Right atrium auricular region (tissue), 2 donors: ENCODE measurements at regions not wholly inside any gene's neighbourhood (a gene's known extent, or its start where the extent isn't known, plus 50 kb on each side); places are given as distances from the start of the nearest gene placed in this dataset.

ENCODE experiments used
- DNase-seq: peaks from one replicate; pipeline ENCODE4 v3.0.0-alpha.2; 2019; ENCODE audit warnings: low spot score
- H3K27ac ChIP-seq, 2 donors: fragments of 200-600 bp; sonication (generic); 1 replicate in 1 of 2; 2 replicates in 1 of 2; pipeline ENCODE4 v1.5.1; 2016 to 2019
- H3K27me3 ChIP-seq, 2 donors: fragments of 200-600 bp; sonication (generic); one replicate each; pipeline versions ENCODE4 v1.5.1 to v1.6.0; 2017 to 2019
- H3K36me3 ChIP-seq: fragments of 200-600 bp; sonication (generic); one replicate; pipeline ENCODE4 v1.5.1; 2016
- H3K4me1 ChIP-seq, 2 donors: fragments of 200-600 bp; sonication (generic); one replicate each; pipeline versions ENCODE4 v1.5.1 to v1.6.0; 2017 to 2019
- H3K4me3 ChIP-seq, 2 donors: fragments of 200-600 bp; sonication (generic); 1 replicate in 1 of 2; 2 replicates in 1 of 2; pipeline ENCODE4 v1.5.1; 2017 to 2019; ENCODE audit warnings: mild to moderate bottlenecking in 1 of 2, moderate library complexity in 1 of 2
- H3K9me3 ChIP-seq, 2 donors: fragments of 200-600 bp; sonication (generic); one replicate each; pipeline ENCODE4 v1.5.1; 2019
- CTCF ChIP-seq, 2 donors: fragments of 200-600 bp; sonication (generic); IDR thresholded peaks; one replicate each; pipeline ENCODE4 v1.5.1; 2019; ENCODE audit warnings: antibody characterized with exemption in 2 of 2

- DNase-seq = no peak
Measured at GRCh38 chr10:89949496-89949895, 248.1 kb downstream of the KIF20B start.

GRCh38 chr10:89952325-89952724, 250.9 kb downstream of the KIF20B start:
- TF ChIP-seq CTCF (IDR thresholded peaks at IDR 0.05) = no peak
- Histone ChIP-seq H3K4me3 (no peak overlapping the region), H3K27ac (no peak overlapping the region), H3K4me1 (no peaks in the 10 kb centered on the region), H3K27me3 (no peaks in the 10 kb centered on the region), H3K36me3 (no peaks in the 10 kb centered on the region), H3K9me3 (no peaks in the 10 kb centered on the region)
- DNase-seq = no peak

More at GRCh38 chr10:89949496-89949895, 248.1 kb downstream of the KIF20B start:
- H3K4me3 ChIP-seq = no peak overlapping the region
- TF ChIP-seq CTCF (IDR thresholded peaks at IDR 0.05) = no peak
- H3K4me1 ChIP-seq = no peaks in the 10 kb centered on the region
- H3K9me3 ChIP-seq = no peaks in the 10 kb centered on the region
- H3K27ac ChIP-seq = no peak overlapping the region
- H3K27me3 ChIP-seq = no peaks in the 10 kb centered on the region
- H3K36me3 ChIP-seq = no peaks in the 10 kb centered on the region

- Histone ChIP-seq H3K9me3 (no peaks in the 10 kb centered on the region), H3K27ac (no peak overlapping the region), H3K4me1 (no peaks in the 10 kb centered on the region), H3K4me3 (no peak overlapping the region), H3K36me3 (no peaks in the 10 kb centered on the region), H3K27me3 (no peaks in the 10 kb centered on the region)
- no peak for DNase-seq
- TF ChIP-seq CTCF (IDR thresholded peaks at IDR 0.05) = no peak
Measured at GRCh38 chr10:89952751-89953150, 251.4 kb downstream of the KIF20B start.

GRCh38 chr10:89954061-89954460, 252.7 kb downstream of the KIF20B start:
- no peaks in the 10 kb centered on the region for H3K27me3 ChIP-seq
- no peak for TF ChIP-seq CTCF (IDR thresholded peaks at IDR 0.05)
- H3K36me3 ChIP-seq = no peaks in the 10 kb centered on the region
- no peaks in the 10 kb centered on the region for H3K9me3 ChIP-seq
- no peak overlapping the region for H3K27ac ChIP-seq
- H3K4me3 ChIP-seq = no peak overlapping the region
- H3K4me1 ChIP-seq = no peaks in the 10 kb centered on the region
- no peak for DNase-seq

GRCh38 chr10:89954787-89955566, 253.6 kb downstream of the KIF20B start:
- TF ChIP-seq CTCF (IDR thresholded peaks at IDR 0.05) = peak in 1 of 2 donors; percentile 57
- Histone ChIP-seq H3K4me1 (no peaks in the 10 kb centered on the region), H3K27ac (no peak overlapping the region), H3K9me3 (no peaks in the 10 kb centered on the region), H3K36me3 (no peaks in the 10 kb centered on the region), H3K27me3 (no peaks in the 10 kb centered on the region), H3K4me3 (no peak overlapping the region)
- DNase-seq = no peak
